Subcutaneous abdominal adipose tissue (tissue), 5 donors: ENCODE measurements at regions not wholly inside any gene's neighbourhood (a gene's known extent, or its start where the extent isn't known, plus 50 kb on each side); places are given as distances from the start of the nearest gene placed in this dataset.

ENCODE experiments used
- H3K27ac ChIP-seq: one replicate; pipeline ENCODE4 v1.7.0; 2013; ENCODE audit warnings: low read depth, mild to moderate bottlenecking, inconsistent platforms, low read length, moderate library complexity
- H3K27me3 ChIP-seq, 5 donors: one replicate each; pipeline ENCODE4 v1.7.0; 2013; ENCODE audit warnings: low read length in 5 of 5, inconsistent platforms in 1 of 5; ENCODE audit not compliant: control insufficient read depth in 5 of 5, insufficient read depth in 4 of 5
- H3K36me3 ChIP-seq, 5 donors: one replicate each; pipeline ENCODE4 v1.7.0; 2013; ENCODE audit warnings: low read length in 5 of 5; ENCODE audit not compliant: control insufficient read depth in 5 of 5, insufficient read depth in 5 of 5
- H3K4me1 ChIP-seq, 5 donors: one replicate each; pipeline ENCODE4 v1.7.0; 2013; ENCODE audit warnings: low read length in 5 of 5, mild to moderate bottlenecking in 3 of 5, moderate library complexity in 1 of 5; ENCODE audit not compliant: control insufficient read depth in 5 of 5, insufficient read depth in 5 of 5
- H3K4me3 ChIP-seq, 5 donors: one replicate each; pipeline ENCODE4 v1.7.0; 2013; ENCODE audit warnings: low read length in 5 of 5, low read depth in 1 of 5
- H3K9ac ChIP-seq, 5 donors: one replicate each; pipeline ENCODE4 v1.7.0; 2013; ENCODE audit warnings: low read length in 5 of 5, mild to moderate bottlenecking in 4 of 5, moderate library complexity in 3 of 5
- H3K9me3 ChIP-seq, 5 donors: one replicate each; pipeline ENCODE4 v1.7.0; 2013; ENCODE audit warnings: low read length in 5 of 5; ENCODE audit not compliant: control insufficient read depth in 5 of 5
- donor health status: healthy.
- donor health status: healthy.
- donor health status: healthy.
- donor health status: healthy.
- donor health status: healthy.

GRCh38 chr20:55596431-55596830 lies 408.9 kb downstream of the CBLN4 start:
- peaks cover 0 to 3% (median 0%) of the 10 kb centered on the region in 5 donors for H3K4me1 ChIP-seq
- H3K4me3 ChIP-seq: no peak overlapping the region
- no peaks in the 10 kb centered on the region for H3K9me3 ChIP-seq
- H3K27ac ChIP-seq: no peak overlapping the region
- H3K27me3 ChIP-seq: no peaks in the 10 kb centered on the region
- no peaks in the 10 kb centered on the region for H3K36me3 ChIP-seq
- H3K9ac ChIP-seq: no peak overlapping the region

GRCh38 chr20:55592866-55593265 lies 412.5 kb downstream of the CBLN4 start:
- Histone ChIP-seq H3K4me3 (no peak overlapping the region), H3K27ac (no peak overlapping the region), H3K36me3 (no peaks in the 10 kb centered on the region), H3K27me3 (no peaks in the 10 kb centered on the region), H3K9ac (no peak overlapping the region), H3K4me1 (peaks cover 0 to 3% (median 0%) of the 10 kb centered on the region in 5 donors), H3K9me3 (no peaks in the 10 kb centered on the region)

- no peaks in the 10 kb centered on the region for H3K36me3 ChIP-seq
- no peak overlapping the region for H3K27ac ChIP-seq
- no peak overlapping the region for H3K9ac ChIP-seq
- no peaks in the 10 kb centered on the region for H3K4me1 ChIP-seq
- H3K27me3 ChIP-seq: peaks cover 0 to 3% (median 0%) of the 10 kb centered on the region in 5 donors
- no peaks in the 10 kb centered on the region for H3K9me3 ChIP-seq
- no peak overlapping the region for H3K4me3 ChIP-seq
Measured at GRCh38 chr20:55586610-55587009, 418.7 kb downstream of the CBLN4 start.

GRCh38 chr20:55584964-55585363 lies 420.4 kb downstream of the CBLN4 start:
- Histone ChIP-seq H3K27me3 (peaks cover 0 to 3% (median 0%) of the 10 kb centered on the region in 5 donors), H3K27ac (no peak overlapping the region), H3K9me3 (no peaks in the 10 kb centered on the region), H3K9ac (no peak overlapping the region), H3K36me3 (no peaks in the 10 kb centered on the region), H3K4me1 (no peaks in the 10 kb centered on the region), H3K4me3 (no peak overlapping the region)

GRCh38 chr20:55584307-55584706 lies 421.0 kb downstream of the CBLN4 start:
- Histone ChIP-seq H3K27ac (no peak overlapping the region), H3K36me3 (no peaks in the 10 kb centered on the region), H3K4me1 (no peaks in the 10 kb centered on the region), H3K27me3 (peaks cover 0 to 3% (median 0%) of the 10 kb centered on the region in 5 donors), H3K9ac (no peak overlapping the region), H3K9me3 (no peaks in the 10 kb centered on the region), H3K4me3 (no peak overlapping the region)

- Histone ChIP-seq H3K27me3 (peaks cover 0 to 3% (median 0%) of the 10 kb centered on the region in 5 donors), H3K9me3 (no peaks in the 10 kb centered on the region), H3K4me1 (no peaks in the 10 kb centered on the region), H3K36me3 (no peaks in the 10 kb centered on the region), H3K27ac (no peak overlapping the region), H3K4me3 (no peak overlapping the region), H3K9ac (no peak overlapping the region)
Measured at GRCh38 chr20:55583036-55583435, 422.3 kb downstream of the CBLN4 start.

- Histone ChIP-seq H3K36me3 (no peaks in the 10 kb centered on the region), H3K4me3 (no peak overlapping the region), H3K9me3 (no peaks in the 10 kb centered on the region), H3K9ac (no peak overlapping the region), H3K27me3 (peaks cover 0 to 3% (median 0%) of the 10 kb centered on the region in 5 donors), H3K4me1 (no peaks in the 10 kb centered on the region), H3K27ac (no peak overlapping the region)
Measured at GRCh38 chr20:55582498-55582897, 422.8 kb downstream of the CBLN4 start.

- Histone ChIP-seq H3K4me1 (no peaks in the 10 kb centered on the region), H3K27me3 (peaks cover 0 to 3% (median 0%) of the 10 kb centered on the region in 5 donors), H3K9me3 (no peaks in the 10 kb centered on the region), H3K27ac (no peak overlapping the region), H3K36me3 (no peaks in the 10 kb centered on the region), H3K4me3 (no peak overlapping the region), H3K9ac (no peak overlapping the region)
Measured at GRCh38 chr20:55581519-55581918, 423.8 kb downstream of the CBLN4 start.

GRCh38 chr20:55580475-55580874 lies 424.8 kb downstream of the CBLN4 start:
- Histone ChIP-seq H3K9ac (no peak overlapping the region), H3K27me3 (peaks cover 0 to 1% (median 0%) of the 10 kb centered on the region in 5 donors), H3K36me3 (no peaks in the 10 kb centered on the region), H3K4me1 (no peaks in the 10 kb centered on the region), H3K9me3 (no peaks in the 10 kb centered on the region), H3K27ac (no peak overlapping the region), H3K4me3 (no peak overlapping the region)

- H3K27me3 ChIP-seq: no peaks in the 10 kb centered on the region
- no peak overlapping the region for H3K4me3 ChIP-seq
- H3K27ac ChIP-seq: no peak overlapping the region
- no peaks in the 10 kb centered on the region for H3K4me1 ChIP-seq
- H3K9ac ChIP-seq: no peak overlapping the region
- no peaks in the 10 kb centered on the region for H3K9me3 ChIP-seq
- no peaks in the 10 kb centered on the region for H3K36me3 ChIP-seq
Measured at GRCh38 chr20:55579802-55580201, 425.5 kb downstream of the CBLN4 start.

- Histone ChIP-seq H3K4me3 (no peak overlapping the region), H3K27ac (no peak overlapping the region), H3K9ac (no peak overlapping the region), H3K36me3 (no peaks in the 10 kb centered on the region), H3K27me3 (no peaks in the 10 kb centered on the region), H3K9me3 (no peaks in the 10 kb centered on the region), H3K4me1 (no peaks in the 10 kb centered on the region)
Measured at GRCh38 chr20:55576981-55577380, 428.3 kb downstream of the CBLN4 start.
